Stimulated activated effector memory CD8-positive, alpha-beta T cell treated with anti-CD3 and anti-CD28 coated beads, Interleukin-12 subunit alpha, Interleukin-12 subunit beta, amount 100 ng/mL, for 72 hours (primary cell): ENCODE measurements at regions not wholly inside any gene's neighbourhood (a gene's known extent, or its start where the extent isn't known, plus 50 kb on each side); places are given as distances from the start of the nearest gene placed in this dataset.
"Not testable (repeated sequence)": the region's sequence is repeated elsewhere in the genome, so short reads cannot be mapped to it uniquely, and the experiment has no call there.

Experiments
- ATAC-seq: fragments of 150-1000 bp; cut with Tn5 transposase; 2 replicates; pipeline ENCODE4 v1.10.0; 2021
- DNase-seq, 2 donors: peaks; one replicate each; pipeline ENCODE4 v3.0.0; 2021 to 2022; ENCODE audit warnings: low spot score in 2 of 2
- H3K27ac Mint-ChIP-seq: one replicate; pipeline ENCODE4 v1.8.0; 2022; ENCODE audit warnings: mild to moderate bottlenecking, mixed read lengths
- H3K36me3 Mint-ChIP-seq: one replicate; pipeline ENCODE4 v1.8.0; 2022; ENCODE audit warnings: mild to moderate bottlenecking, mixed read lengths
- H3K4me1 Mint-ChIP-seq: one replicate; pipeline ENCODE4 v1.8.0; 2022; ENCODE audit warnings: mixed read lengths
- H3K4me3 Mint-ChIP-seq: one replicate; pipeline ENCODE4 v1.8.0; 2022; ENCODE audit warnings: mild to moderate bottlenecking, mixed read lengths
- H3K9me3 Mint-ChIP-seq: one replicate; pipeline ENCODE4 v1.8.0; 2022; ENCODE audit warnings: mixed read lengths

GRCh38 chr6:90887764-90888163, 300.9 kb upstream of the MAP3K7 start:
- no peaks in the 10 kb centered on the region for H3K36me3 Mint-ChIP-seq
- no peak for ATAC-seq
- H3K4me3 Mint-ChIP-seq = no peak overlapping the region
- DNase-seq = no peak
- no peak overlapping the region for H3K27ac Mint-ChIP-seq
- H3K4me1 Mint-ChIP-seq = no peaks in the 10 kb centered on the region
- peaks cover 4% of the 10 kb centered on the region for H3K9me3 Mint-ChIP-seq

GRCh38 chr6:90885611-90886056, 298.8 kb upstream of the MAP3K7 start:
- Mint-ChIP-seq H3K27ac (no peak overlapping the region), H3K36me3 (no peaks in the 10 kb centered on the region), H3K9me3 (peaks cover 4% of the 10 kb centered on the region), H3K4me3 (no peak overlapping the region), H3K4me1 (no peaks in the 10 kb centered on the region)
- ATAC-seq (no peak), DNase-seq (no peak)

GRCh38 chr6:90885137-90885536, 298.3 kb upstream of the MAP3K7 start:
- H3K4me3 Mint-ChIP-seq = not testable (repeated sequence)

GRCh38 chr6:90877616-90878015, 290.7 kb upstream of the MAP3K7 start:
- H3K4me1 Mint-ChIP-seq = no peaks in the 10 kb centered on the region
- no peak overlapping the region for H3K27ac Mint-ChIP-seq
- ATAC-seq (no peak), DNase-seq (no peak)
- no peak overlapping the region for H3K4me3 Mint-ChIP-seq
- H3K9me3 Mint-ChIP-seq = peaks cover 3% of the 10 kb centered on the region
- no peaks in the 10 kb centered on the region for H3K36me3 Mint-ChIP-seq

More at GRCh38 chr6:90885137-90885536, 298.3 kb upstream of the MAP3K7 start:
- DNase-seq, H3K27ac Mint-ChIP-seq, H3K4me1 Mint-ChIP-seq, H3K9me3 Mint-ChIP-seq, ATAC-seq, H3K36me3 Mint-ChIP-seq: not testable (repeated sequence)

GRCh38 chr6:90874931-90875330, 288.1 kb upstream of the MAP3K7 start:
- no peak overlapping the region for H3K27ac Mint-ChIP-seq
- DNase-seq (no peak), ATAC-seq (no peak)
- no peaks in the 10 kb centered on the region for H3K4me1 Mint-ChIP-seq
- no peak overlapping the region for H3K4me3 Mint-ChIP-seq
- peaks cover 3% of the 10 kb centered on the region for H3K9me3 Mint-ChIP-seq
- H3K36me3 Mint-ChIP-seq = no peaks in the 10 kb centered on the region

- Mint-ChIP-seq H3K4me1 (no peaks in the 10 kb centered on the region), H3K27ac (no peak overlapping the region), H3K4me3 (no peak overlapping the region), H3K9me3 (peaks cover 2% of the 10 kb centered on the region), H3K36me3 (no peaks in the 10 kb centered on the region)
- ATAC-seq (no peak), DNase-seq (no peak)
Observed at GRCh38 chr6:90872981-90873380, 286.1 kb upstream of the MAP3K7 start.

- Mint-ChIP-seq H3K4me3 (no peak overlapping the region), H3K27ac (no peak overlapping the region), H3K9me3 (peaks cover 2% of the 10 kb centered on the region), H3K36me3 (no peaks in the 10 kb centered on the region), H3K4me1 (no peaks in the 10 kb centered on the region)
- no peak for DNase-seq
- ATAC-seq = no peak
Observed at GRCh38 chr6:90870561-90870960, 283.7 kb upstream of the MAP3K7 start.

- DNase-seq (no peak), ATAC-seq (no peak)
- Mint-ChIP-seq H3K4me3 (no peak overlapping the region), H3K27ac (no peak overlapping the region), H3K36me3 (no peaks in the 10 kb centered on the region), H3K9me3 (peaks cover 2% of the 10 kb centered on the region), H3K4me1 (no peaks in the 10 kb centered on the region)
Observed at GRCh38 chr6:90868656-90869055, 281.8 kb upstream of the MAP3K7 start.

- Mint-ChIP-seq H3K4me3 (no peak overlapping the region), H3K9me3 (peaks cover 2% of the 10 kb centered on the region), H3K36me3 (no peaks in the 10 kb centered on the region), H3K4me1 (no peaks in the 10 kb centered on the region), H3K27ac (no peak overlapping the region)
- ATAC-seq (no peak), DNase-seq (no peak)
Observed at GRCh38 chr6:90868256-90868655, 281.4 kb upstream of the MAP3K7 start.

GRCh38 chr6:90865513-90865912, 278.6 kb upstream of the MAP3K7 start:
- Mint-ChIP-seq H3K9me3 (peaks cover 2% of the 10 kb centered on the region), H3K36me3 (no peaks in the 10 kb centered on the region), H3K4me1 (no peaks in the 10 kb centered on the region), H3K27ac (no peak overlapping the region), H3K4me3 (no peak overlapping the region)
- DNase-seq (no peak), ATAC-seq (no peak)

- ATAC-seq (no peak), DNase-seq (no peak)
- H3K27ac Mint-ChIP-seq = no peak overlapping the region
- H3K9me3 Mint-ChIP-seq = no peaks in the 10 kb centered on the region
- no peaks in the 10 kb centered on the region for H3K4me1 Mint-ChIP-seq
- H3K4me3 Mint-ChIP-seq = no peak overlapping the region
- no peaks in the 10 kb centered on the region for H3K36me3 Mint-ChIP-seq
Observed at GRCh38 chr6:90863043-90863442, 276.2 kb upstream of the MAP3K7 start.

GRCh38 chr6:90860822-90861601, 274.1 kb upstream of the MAP3K7 start:
- no peak overlapping the region for H3K4me3 Mint-ChIP-seq

GRCh38 chr6:90859612-90860011, 272.7 kb upstream of the MAP3K7 start:
- ATAC-seq (no peak), DNase-seq (no peak)
- Mint-ChIP-seq H3K27ac (no peak overlapping the region), H3K4me1 (no peaks in the 10 kb centered on the region), H3K36me3 (no peaks in the 10 kb centered on the region), H3K9me3 (no peaks in the 10 kb centered on the region), H3K4me3 (no peak overlapping the region)

More at GRCh38 chr6:90860822-90861601, 274.1 kb upstream of the MAP3K7 start:
- no peaks in the 10 kb centered on the region for H3K4me1 Mint-ChIP-seq
- no peak for DNase-seq
- no peaks in the 10 kb centered on the region for H3K9me3 Mint-ChIP-seq
- H3K36me3 Mint-ChIP-seq = no peaks in the 10 kb centered on the region
- ATAC-seq = no peak
- H3K27ac Mint-ChIP-seq = no peak overlapping the region

GRCh38 chr6:90859056-90859455, 272.2 kb upstream of the MAP3K7 start:
- H3K36me3 Mint-ChIP-seq = no peaks in the 10 kb centered on the region
- H3K4me1 Mint-ChIP-seq = no peaks in the 10 kb centered on the region
- no peak overlapping the region for H3K27ac Mint-ChIP-seq
- no peak for ATAC-seq
- no peak for DNase-seq
- no peaks in the 10 kb centered on the region for H3K9me3 Mint-ChIP-seq
- no peak overlapping the region for H3K4me3 Mint-ChIP-seq

- ATAC-seq (no peak), DNase-seq (no peak)
- no peak overlapping the region for H3K4me3 Mint-ChIP-seq
- no peak overlapping the region for H3K27ac Mint-ChIP-seq
- no peaks in the 10 kb centered on the region for H3K36me3 Mint-ChIP-seq
- H3K4me1 Mint-ChIP-seq = no peaks in the 10 kb centered on the region
- H3K9me3 Mint-ChIP-seq = no peaks in the 10 kb centered on the region
Observed at GRCh38 chr6:90849686-90850085, 262.8 kb upstream of the MAP3K7 start.

- no peaks in the 10 kb centered on the region for H3K36me3 Mint-ChIP-seq
- H3K4me3 Mint-ChIP-seq = no peak overlapping the region
- H3K4me1 Mint-ChIP-seq = no peaks in the 10 kb centered on the region
- no peak for DNase-seq
- H3K27ac Mint-ChIP-seq = no peak overlapping the region
- H3K9me3 Mint-ChIP-seq = no peaks in the 10 kb centered on the region
- no peak for ATAC-seq
Observed at GRCh38 chr6:90846824-90847223, 260.0 kb upstream of the MAP3K7 start.
